ENCODE measurements at regions not wholly inside any gene's neighbourhood (a gene's known extent, or its start where the extent isn't known, plus 50 kb on each side); places are given as distances from the start of the nearest gene placed in this dataset.

GRCh38 chr18:64956465-64956864 lies 794.3 kb upstream of the CDH7 start:
- intact Hi-C loops (cut with micrococcal nuclease) = no loop called here

GRCh38 chr18:64949885-64950284 lies 800.9 kb upstream of the CDH7 start:
- intact Hi-C loops (cut with micrococcal nuclease) = no loop called here
- no peak for TF ChIP-seq CTCF (IDR thresholded peaks at IDR 0.05)
- 93% methylated on average over 4 of the region's 4 CpGs for WGBS (ENCODE audit: insufficient coverage)
- Mint-ChIP-seq H3K36me3 (peaks cover 23% of the 10 kb centered on the region), H3K9me3 (peaks cover 14 to 24% of the 10 kb centered on the region in 2 donors), H3K27ac (no peak overlapping the region), H3K4me3 (no peak overlapping the region), H3K27me3 (ENCODE audit: low read depth in 2 of 2) (no peaks in the 10 kb centered on the region), H3K4me1 (no peaks in the 10 kb centered on the region)
- Histone ChIP-seq H3K4me1 (ENCODE audit: control insufficient read depth, insufficient read depth, low read length) (no peaks in the 10 kb centered on the region), H3K27me3 (ENCODE audit: control insufficient read depth, insufficient read depth, low read length) (no peaks in the 10 kb centered on the region), H3K36me3 (ENCODE audit: control insufficient read depth, insufficient read depth, low read length) (no peaks in the 10 kb centered on the region), H3K9me3 (ENCODE audit: control insufficient read depth, insufficient read depth, low read length) (peaks cover 9% of the 10 kb centered on the region), H3K4me3 (ENCODE audit: low read length) (no peak overlapping the region), H3K27ac (ENCODE audit: low read length) (no peak overlapping the region)
- DNase-seq (no peak), ATAC-seq (no peak)

More at GRCh38 chr18:64956465-64956864, 794.3 kb upstream of the CDH7 start:
- ATAC-seq (no peak), DNase-seq (no peak)
- Mint-ChIP-seq H3K36me3 (peaks cover 8% of the 10 kb centered on the region), H3K4me1 (no peaks in the 10 kb centered on the region), H3K9me3 (peaks cover 15 to 21% of the 10 kb centered on the region in 2 donors), H3K4me3 (no peak overlapping the region), H3K27ac (no peak overlapping the region), H3K27me3 (ENCODE audit: low read depth in 2 of 2) (no peaks in the 10 kb centered on the region)
- TF ChIP-seq CTCF (IDR thresholded peaks at IDR 0.05) = no peak
- Histone ChIP-seq H3K4me3 (ENCODE audit: low read length) (no peak overlapping the region), H3K9me3 (ENCODE audit: control insufficient read depth, insufficient read depth, low read length) (no peaks in the 10 kb centered on the region), H3K36me3 (ENCODE audit: control insufficient read depth, insufficient read depth, low read length) (no peaks in the 10 kb centered on the region), H3K27me3 (ENCODE audit: control insufficient read depth, insufficient read depth, low read length) (no peaks in the 10 kb centered on the region), H3K4me1 (ENCODE audit: control insufficient read depth, insufficient read depth, low read length) (no peaks in the 10 kb centered on the region), H3K27ac (ENCODE audit: low read length) (no peak overlapping the region)
- WGBS (ENCODE audit: insufficient coverage) = 75% methylated on average over 3 of the region's 3 CpGs

DNA sequence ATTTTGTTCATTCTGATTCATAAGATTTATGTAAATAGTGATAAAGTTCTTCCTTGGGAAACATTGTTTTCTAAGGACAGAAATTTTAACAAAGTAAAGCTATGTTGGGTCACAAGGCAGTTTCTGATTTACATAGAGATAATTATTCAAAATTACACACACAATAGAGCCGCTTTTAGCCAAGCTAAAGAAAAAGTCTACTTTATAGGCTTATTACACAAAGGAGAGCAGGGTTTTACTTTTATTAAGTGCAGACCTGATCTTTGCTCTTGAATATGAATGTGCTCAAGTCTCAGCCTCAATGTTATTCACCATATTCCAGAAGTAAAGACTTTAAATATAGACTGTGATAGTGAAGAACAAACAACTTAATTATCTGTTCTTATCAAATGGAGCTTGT lies 787.8 kb upstream of the LINC00305 start:
- H3K4me1 ChIP-seq (ENCODE audit: control insufficient read depth, insufficient read depth, low read length) = no peaks in the 10 kb centered on the region
- no CpG with 5 or more reads among the region's 1 CpG for WGBS (ENCODE audit: insufficient coverage)
- Mint-ChIP-seq H3K4me1 (no peaks in the 10 kb centered on the region), H3K27ac (no peak overlapping the region), H3K27me3 (ENCODE audit: low read depth in 2 of 2) (no peaks in the 10 kb centered on the region), H3K36me3 (no peaks in the 10 kb centered on the region), H3K4me3 (no peak overlapping the region), H3K9me3 (peaks cover 5 to 6% of the 10 kb centered on the region in 2 donors)
- DNase-seq (no peak), ATAC-seq (no peak)
- no peaks in the 10 kb centered on the region for H3K9me3 ChIP-seq (ENCODE audit: control insufficient read depth, insufficient read depth, low read length)
- no peak for TF ChIP-seq CTCF (IDR thresholded peaks at IDR 0.05)
- H3K4me3 ChIP-seq (ENCODE audit: low read length) = no peak overlapping the region
- H3K36me3 ChIP-seq (ENCODE audit: control insufficient read depth, insufficient read depth, low read length) = no peaks in the 10 kb centered on the region
- intact Hi-C loops (cut with micrococcal nuclease) = no loop called here
- H3K27me3 ChIP-seq (ENCODE audit: control insufficient read depth, insufficient read depth, low read length) = no peaks in the 10 kb centered on the region
- no peak overlapping the region for H3K27ac ChIP-seq (ENCODE audit: low read length)

GRCh38 chr18:64929036-64929435 lies 780.1 kb upstream of the LINC00305 start:
- intact Hi-C loops (cut with micrococcal nuclease) = no loop called here
- Histone ChIP-seq H3K27me3 (ENCODE audit: control insufficient read depth, insufficient read depth, low read length) (no peaks in the 10 kb centered on the region), H3K36me3 (ENCODE audit: control insufficient read depth, insufficient read depth, low read length) (no peaks in the 10 kb centered on the region), H3K4me3 (ENCODE audit: low read length) (no peak overlapping the region), H3K4me1 (ENCODE audit: control insufficient read depth, insufficient read depth, low read length) (no peaks in the 10 kb centered on the region), H3K9me3 (ENCODE audit: control insufficient read depth, insufficient read depth, low read length) (peaks cover 3% of the 10 kb centered on the region), H3K27ac (ENCODE audit: low read length) (no peak overlapping the region)
- Mint-ChIP-seq H3K9me3 (peaks cover 7 to 13% of the 10 kb centered on the region in 2 donors), H3K27ac (no peak overlapping the region), H3K4me3 (no peak overlapping the region), H3K36me3 (no peaks in the 10 kb centered on the region), H3K27me3 (ENCODE audit: low read depth in 2 of 2) (no peaks in the 10 kb centered on the region), H3K4me1 (no peaks in the 10 kb centered on the region)
- no peak for ATAC-seq
- no peak for TF ChIP-seq CTCF (IDR thresholded peaks at IDR 0.05)
- no peak for DNase-seq
- WGBS (ENCODE audit: insufficient coverage) = 80% methylated on average over 5 of the region's 5 CpGs

Data from natural killer cell (primary cell).